Mammary epithelial cell (primary cell): ENCODE measurements at regions not wholly inside any gene's neighbourhood (a gene's known extent, or its start where the extent isn't known, plus 50 kb on each side); places are given as distances from the start of the nearest gene placed in this dataset.

Source experiments
- EZH2 ChIP-seq: IDR thresholded peaks from 2 replicates; pipeline ENCODE4 v1.6.1; 2012; ENCODE audit warnings: low read length, inconsistent platforms, borderline replicate concordance
- TF ChIP-seq, protein P1 (sequence below), 2 donors: IDR thresholded peaks in 1 of 2; conservative IDR thresholded peaks in 1 of 2; 2 replicates each; pipeline ENCODE4 v1.5.1; 2011 to 2012; ENCODE audit warnings: inconsistent platforms in 2 of 2, low read length in 2 of 2, mild to moderate bottlenecking in 2 of 2, control low read depth in 1 of 2, low read depth in 1 of 2; ENCODE audit not compliant: insufficient read depth in 1 of 2; ENCODE audit errors: extremely low read depth in 1 of 2

GRCh38 chr6:119521251-119521650 lies 171.7 kb upstream of the MAN1A1 start:
- TF ChIP-seq, protein P1, sequence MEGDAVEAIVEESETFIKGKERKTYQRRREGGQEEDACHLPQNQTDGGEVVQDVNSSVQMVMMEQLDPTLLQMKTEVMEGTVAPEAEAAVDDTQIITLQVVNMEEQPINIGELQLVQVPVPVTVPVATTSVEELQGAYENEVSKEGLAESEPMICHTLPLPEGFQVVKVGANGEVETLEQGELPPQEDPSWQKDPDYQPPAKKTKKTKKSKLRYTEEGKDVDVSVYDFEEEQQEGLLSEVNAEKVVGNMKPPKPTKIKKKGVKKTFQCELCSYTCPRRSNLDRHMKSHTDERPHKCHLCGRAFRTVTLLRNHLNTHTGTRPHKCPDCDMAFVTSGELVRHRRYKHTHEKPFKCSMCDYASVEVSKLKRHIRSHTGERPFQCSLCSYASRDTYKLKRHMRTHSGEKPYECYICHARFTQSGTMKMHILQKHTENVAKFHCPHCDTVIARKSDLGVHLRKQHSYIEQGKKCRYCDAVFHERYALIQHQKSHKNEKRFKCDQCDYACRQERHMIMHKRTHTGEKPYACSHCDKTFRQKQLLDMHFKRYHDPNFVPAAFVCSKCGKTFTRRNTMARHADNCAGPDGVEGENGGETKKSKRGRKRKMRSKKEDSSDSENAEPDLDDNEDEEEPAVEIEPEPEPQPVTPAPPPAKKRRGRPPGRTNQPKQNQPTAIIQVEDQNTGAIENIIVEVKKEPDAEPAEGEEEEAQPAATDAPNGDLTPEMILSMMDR (conservative IDR thresholded peaks at IDR 0.05 in 1 of 2, IDR thresholded peaks at IDR 0.05 in 1 of 2; ENCODE audit: extremely low read depth in 1 of 2, insufficient read depth in 1 of 2, low read depth in 1 of 2, low read length in 2 of 2), result no peak
- no peak for TF ChIP-seq EZH2
